ENCODE measurements at regions not wholly inside any gene's neighbourhood (a gene's known extent, or its start where the extent isn't known, plus 50 kb on each side); places are given as distances from the start of the nearest gene placed in this dataset.

DNA sequence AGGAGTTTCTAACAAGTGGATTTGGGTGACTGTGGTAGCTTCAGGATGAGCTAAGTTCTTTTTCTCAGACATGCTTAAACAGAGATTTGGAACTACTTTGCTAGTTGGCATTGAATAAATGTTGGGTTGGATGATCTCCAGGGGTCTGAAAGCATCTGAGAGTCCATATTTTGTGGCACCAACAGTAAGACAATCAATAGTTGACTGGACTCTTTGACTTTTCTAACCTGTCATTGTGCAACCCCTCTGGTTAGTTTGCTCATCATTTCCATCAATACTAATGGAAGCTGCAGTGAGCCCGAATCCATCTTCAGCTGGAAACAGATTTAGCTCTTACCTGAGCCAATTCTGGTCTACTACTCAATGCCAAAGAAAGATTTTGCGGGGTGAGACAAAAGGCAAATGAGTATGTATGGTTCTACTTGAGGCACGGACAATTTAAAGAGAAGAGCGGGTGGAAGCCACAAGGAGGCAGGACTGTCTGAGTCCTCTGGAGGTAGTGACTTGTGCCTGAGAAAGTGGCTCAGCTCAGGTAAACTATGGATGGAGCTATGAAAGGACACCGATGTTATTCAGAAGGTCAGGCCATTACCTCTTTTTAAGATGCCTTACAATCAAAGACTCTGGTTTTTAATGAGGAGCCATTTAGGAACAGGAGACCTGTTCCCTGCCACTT, 118.7 kb downstream of the MID1IP1 start:
- Histone ChIP-seq H3K9me2 (ENCODE audit: insufficient read depth, low read length) (no peaks in the 10 kb centered on the region), H3K9me3 (ENCODE audit: low read length) (no peaks in the 10 kb centered on the region), H3K9ac (ENCODE audit: low read length) (no peak overlapping the region), H3K79me2 (replicated peaks; ENCODE audit: insufficient read depth, low read length) (no peaks in the 10 kb centered on the region), H3K4me2 (ENCODE audit: low read length) (no peak overlapping the region), H3F3A (ENCODE audit: insufficient read depth, low read length, poor library complexity, severe bottlenecking) (no peaks in the 10 kb centered on the region), H3K36me3 (ENCODE audit: insufficient read depth, low read length) (no peaks in the 10 kb centered on the region), H2AFZ (ENCODE audit: low read depth, low read length) (no peak overlapping the region), H3K4me3 (ENCODE audit: low read length) (no peak overlapping the region), H3K27me3 (ENCODE audit: insufficient read depth, low read depth, low read length) (no peaks in the 10 kb centered on the region), H4K20me1 (ENCODE audit: insufficient read depth) (no peaks in the 10 kb centered on the region), H3K27ac (ENCODE audit: low read length) (no peak overlapping the region)
- TF ChIP-seq, protein P1, sequence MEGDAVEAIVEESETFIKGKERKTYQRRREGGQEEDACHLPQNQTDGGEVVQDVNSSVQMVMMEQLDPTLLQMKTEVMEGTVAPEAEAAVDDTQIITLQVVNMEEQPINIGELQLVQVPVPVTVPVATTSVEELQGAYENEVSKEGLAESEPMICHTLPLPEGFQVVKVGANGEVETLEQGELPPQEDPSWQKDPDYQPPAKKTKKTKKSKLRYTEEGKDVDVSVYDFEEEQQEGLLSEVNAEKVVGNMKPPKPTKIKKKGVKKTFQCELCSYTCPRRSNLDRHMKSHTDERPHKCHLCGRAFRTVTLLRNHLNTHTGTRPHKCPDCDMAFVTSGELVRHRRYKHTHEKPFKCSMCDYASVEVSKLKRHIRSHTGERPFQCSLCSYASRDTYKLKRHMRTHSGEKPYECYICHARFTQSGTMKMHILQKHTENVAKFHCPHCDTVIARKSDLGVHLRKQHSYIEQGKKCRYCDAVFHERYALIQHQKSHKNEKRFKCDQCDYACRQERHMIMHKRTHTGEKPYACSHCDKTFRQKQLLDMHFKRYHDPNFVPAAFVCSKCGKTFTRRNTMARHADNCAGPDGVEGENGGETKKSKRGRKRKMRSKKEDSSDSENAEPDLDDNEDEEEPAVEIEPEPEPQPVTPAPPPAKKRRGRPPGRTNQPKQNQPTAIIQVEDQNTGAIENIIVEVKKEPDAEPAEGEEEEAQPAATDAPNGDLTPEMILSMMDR (IDR thresholded peaks at IDR 0.05; ENCODE audit: poor library complexity, severe bottlenecking) = no peak

GRCh38 chrX:38923451-38923969, 122.3 kb downstream of the MID1IP1 start:
- Histone ChIP-seq H3K27me3 (ENCODE audit: insufficient read depth, low read depth, low read length) (no peaks in the 10 kb centered on the region), H3K36me3 (ENCODE audit: insufficient read depth, low read length) (no peaks in the 10 kb centered on the region), H2AFZ (ENCODE audit: low read depth, low read length) (no peak overlapping the region), H3K9me2 (ENCODE audit: insufficient read depth, low read length) (no peaks in the 10 kb centered on the region), H3K9ac (ENCODE audit: low read length) (no peak overlapping the region), H3F3A (ENCODE audit: insufficient read depth, low read length, poor library complexity, severe bottlenecking) (no peaks in the 10 kb centered on the region), H3K79me2 (replicated peaks; ENCODE audit: insufficient read depth, low read length) (no peaks in the 10 kb centered on the region), H3K27ac (ENCODE audit: low read length) (no peak overlapping the region), H4K20me1 (ENCODE audit: insufficient read depth) (no peaks in the 10 kb centered on the region), H3K4me3 (ENCODE audit: low read length) (no peak overlapping the region), H3K9me3 (ENCODE audit: low read length) (no peaks in the 10 kb centered on the region), H3K4me2 (ENCODE audit: low read length) (no peak overlapping the region)
- TF ChIP-seq, protein P2, sequence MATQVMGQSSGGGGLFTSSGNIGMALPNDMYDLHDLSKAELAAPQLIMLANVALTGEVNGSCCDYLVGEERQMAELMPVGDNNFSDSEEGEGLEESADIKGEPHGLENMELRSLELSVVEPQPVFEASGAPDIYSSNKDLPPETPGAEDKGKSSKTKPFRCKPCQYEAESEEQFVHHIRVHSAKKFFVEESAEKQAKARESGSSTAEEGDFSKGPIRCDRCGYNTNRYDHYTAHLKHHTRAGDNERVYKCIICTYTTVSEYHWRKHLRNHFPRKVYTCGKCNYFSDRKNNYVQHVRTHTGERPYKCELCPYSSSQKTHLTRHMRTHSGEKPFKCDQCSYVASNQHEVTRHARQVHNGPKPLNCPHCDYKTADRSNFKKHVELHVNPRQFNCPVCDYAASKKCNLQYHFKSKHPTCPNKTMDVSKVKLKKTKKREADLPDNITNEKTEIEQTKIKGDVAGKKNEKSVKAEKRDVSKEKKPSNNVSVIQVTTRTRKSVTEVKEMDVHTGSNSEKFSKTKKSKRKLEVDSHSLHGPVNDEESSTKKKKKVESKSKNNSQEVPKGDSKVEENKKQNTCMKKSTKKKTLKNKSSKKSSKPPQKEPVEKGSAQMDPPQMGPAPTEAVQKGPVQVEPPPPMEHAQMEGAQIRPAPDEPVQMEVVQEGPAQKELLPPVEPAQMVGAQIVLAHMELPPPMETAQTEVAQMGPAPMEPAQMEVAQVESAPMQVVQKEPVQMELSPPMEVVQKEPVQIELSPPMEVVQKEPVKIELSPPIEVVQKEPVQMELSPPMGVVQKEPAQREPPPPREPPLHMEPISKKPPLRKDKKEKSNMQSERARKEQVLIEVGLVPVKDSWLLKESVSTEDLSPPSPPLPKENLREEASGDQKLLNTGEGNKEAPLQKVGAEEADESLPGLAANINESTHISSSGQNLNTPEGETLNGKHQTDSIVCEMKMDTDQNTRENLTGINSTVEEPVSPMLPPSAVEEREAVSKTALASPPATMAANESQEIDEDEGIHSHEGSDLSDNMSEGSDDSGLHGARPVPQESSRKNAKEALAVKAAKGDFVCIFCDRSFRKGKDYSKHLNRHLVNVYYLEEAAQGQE (IDR thresholded peaks at IDR 0.05; ENCODE audit: borderline replicate concordance) = no peak
- TF ChIP-seq, protein P1 (IDR thresholded peaks at IDR 0.05; ENCODE audit: poor library complexity, severe bottlenecking) = no peak
- no peak for TF ChIP-seq POLR2AphosphoS5 (IDR thresholded peaks at IDR 0.05)
- no peak for TF ChIP-seq EZH2 (IDR thresholded peaks at IDR 0.05; ENCODE audit: borderline replicate concordance, insufficient read depth, low read length, poor library complexity, severe bottlenecking)
- TF ChIP-seq MXI1 (conservative IDR thresholded peaks at IDR 0.05; ENCODE audit: poor library complexity, severe bottlenecking) = no peak
- no peak for TF ChIP-seq RAD21 (conservative IDR thresholded peaks at IDR 0.05)
- no peak for TF ChIP-seq EP300 (conservative IDR thresholded peaks at IDR 0.05; ENCODE audit: poor library complexity, severe bottlenecking)
- TF ChIP-seq TAF1 (IDR thresholded peaks at IDR 0.05; ENCODE audit: low read depth) = no peak
